GDM1 (cell line): ENCODE measurements at regions not wholly inside any gene's neighbourhood (a gene's known extent, or its start where the extent isn't known, plus 50 kb on each side); places are given as distances from the start of the nearest gene placed in this dataset.
"Not testable (repeated sequence)": the region's sequence is repeated elsewhere in the genome, so short reads cannot be mapped to it uniquely, and the experiment has no call there.

Experiments used
- DNase-seq: peaks from one replicate; lab custom pipeline; 2025; lab: John Stamatoyannopoulos, UW

DNA sequence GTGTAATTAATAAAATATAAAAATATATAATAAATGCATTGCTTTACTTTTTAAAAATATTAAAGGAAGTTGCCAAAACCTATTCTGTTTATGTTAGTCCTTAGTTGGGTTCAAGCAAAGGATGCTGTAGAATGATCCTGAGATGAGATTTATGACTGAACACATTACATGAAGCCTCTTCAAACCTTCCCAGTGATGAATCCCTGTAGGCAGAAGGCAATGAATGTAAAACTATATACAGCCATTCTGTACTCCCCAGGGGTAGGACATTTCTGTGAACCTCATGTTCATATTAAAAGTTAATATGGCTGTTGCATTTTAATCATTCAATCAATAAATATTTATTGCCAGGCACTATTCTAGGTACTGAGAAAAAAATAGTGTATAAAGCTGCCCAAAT is 166.0 kb downstream of the RFPL4B start:
- no peak for DNase-seq

DNA sequence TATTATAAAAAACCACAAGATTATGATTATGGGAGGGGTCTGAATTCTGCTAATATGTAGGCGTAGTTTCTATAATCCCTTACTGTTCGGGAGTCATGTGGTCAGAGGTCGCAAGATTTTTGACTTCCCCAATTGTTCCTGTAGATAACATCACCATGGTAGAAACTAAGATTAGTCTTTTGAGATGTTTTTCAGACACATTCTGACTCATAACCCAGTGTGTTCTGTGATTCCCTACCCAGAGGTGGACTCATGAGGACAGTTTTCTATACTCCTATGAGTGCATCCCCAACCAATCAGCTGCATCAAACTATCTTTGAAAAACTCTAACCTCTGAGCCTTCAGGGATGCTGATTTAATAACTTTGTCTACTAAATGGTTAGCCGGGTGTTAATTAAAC is 175.5 kb downstream of the RFPL4B start:
- DNase-seq, result no peak

DNA sequence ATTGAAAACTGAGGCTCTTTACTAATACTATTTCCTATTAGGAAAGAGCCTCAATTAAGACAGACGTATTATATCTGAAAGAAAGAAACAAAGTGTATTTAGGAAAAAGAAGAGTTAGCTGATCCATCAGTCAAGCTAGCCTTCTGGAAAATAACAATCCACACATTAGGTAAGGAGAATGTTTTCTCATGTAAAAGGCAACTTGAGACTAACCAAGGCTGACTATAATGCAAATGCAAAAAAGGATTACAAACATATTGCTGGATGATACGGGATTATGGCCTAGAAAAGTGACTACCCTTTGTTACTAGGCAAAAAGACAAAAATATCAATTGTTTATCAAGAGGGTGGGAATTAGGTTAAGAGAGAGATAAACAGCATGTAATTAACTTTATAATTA is 176.9 kb downstream of the RFPL4B start:
- no peak for DNase-seq

DNA sequence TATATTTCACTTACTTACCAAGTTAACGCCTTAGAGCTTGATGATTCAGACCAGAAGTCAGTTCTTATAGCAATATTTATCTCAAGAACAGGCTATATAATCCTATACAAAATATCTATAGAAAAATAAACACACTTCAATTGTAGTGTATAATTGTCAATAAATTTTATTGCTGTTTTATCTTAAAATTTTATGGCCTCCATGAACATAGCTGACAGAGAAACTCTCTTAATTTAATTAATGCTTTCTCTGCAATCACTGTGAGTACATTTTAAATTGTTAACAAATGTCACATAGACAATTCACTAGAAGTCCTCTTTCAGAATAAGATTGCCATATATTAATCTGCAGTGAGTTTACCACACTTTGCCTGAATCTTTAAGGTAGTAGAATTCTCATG is 178.6 kb downstream of the RFPL4B start:
- no peak for DNase-seq

DNA sequence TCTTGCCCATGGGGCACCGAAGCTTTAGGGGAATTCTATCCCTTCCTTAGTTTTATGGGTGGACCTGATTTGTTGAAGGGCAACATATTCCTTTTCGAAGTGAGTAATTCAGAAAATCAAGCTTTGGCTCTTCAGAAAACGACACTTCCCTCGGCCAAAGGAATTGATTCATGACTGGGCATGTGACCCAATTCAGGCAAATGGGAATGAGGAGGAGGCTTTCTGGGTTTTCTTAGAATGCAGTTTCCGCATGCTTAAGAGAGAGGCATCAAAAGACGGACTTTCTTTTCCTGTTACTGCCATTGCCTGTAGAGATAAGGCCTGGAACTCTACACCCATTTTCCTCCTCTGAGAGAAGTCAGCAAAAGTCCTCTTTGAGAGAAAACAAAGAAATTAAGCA is 179.5 kb downstream of the RFPL4B start:
- no peak for DNase-seq

DNA sequence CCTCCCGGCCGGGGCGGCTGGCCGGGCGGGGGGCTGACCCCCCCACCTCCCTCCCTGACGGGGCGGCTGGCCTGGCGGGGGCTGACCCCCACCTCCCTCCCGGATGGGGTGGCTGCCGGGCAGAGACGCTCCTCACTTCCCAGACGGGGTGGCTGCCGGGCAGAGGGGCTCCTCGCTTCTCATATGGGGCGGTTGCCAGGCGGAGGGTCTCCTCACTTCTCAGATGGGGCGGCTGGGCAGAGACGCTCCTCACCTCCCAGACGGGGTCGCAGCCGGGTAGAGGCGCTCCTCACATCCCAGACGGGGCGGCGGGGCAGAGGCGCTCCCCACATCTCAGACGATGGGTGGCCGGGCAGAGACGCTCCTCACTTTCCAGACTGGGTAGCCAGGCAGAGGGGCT is 181.2 kb downstream of the RFPL4B start:
- not testable (repeated sequence) for DNase-seq

DNA sequence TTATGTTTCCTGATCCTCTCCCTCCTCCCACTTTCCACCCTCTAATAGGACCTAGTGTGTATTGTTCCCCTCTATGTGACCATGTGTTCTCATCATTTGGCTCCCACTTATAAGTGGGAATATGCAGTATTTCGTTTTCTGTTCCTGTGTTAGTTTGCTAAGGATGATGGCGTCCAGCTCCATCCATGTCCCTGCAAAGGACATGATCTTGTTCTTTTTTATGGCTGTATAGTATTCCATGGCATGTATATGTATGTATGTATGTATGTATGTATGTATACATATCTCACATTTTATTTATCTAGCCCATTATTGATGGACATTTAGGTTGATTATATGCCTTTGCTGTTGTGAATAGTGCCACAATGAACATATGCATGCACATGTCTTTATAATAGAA is 188.7 kb downstream of the RFPL4B start:
- no peak for DNase-seq

DNA sequence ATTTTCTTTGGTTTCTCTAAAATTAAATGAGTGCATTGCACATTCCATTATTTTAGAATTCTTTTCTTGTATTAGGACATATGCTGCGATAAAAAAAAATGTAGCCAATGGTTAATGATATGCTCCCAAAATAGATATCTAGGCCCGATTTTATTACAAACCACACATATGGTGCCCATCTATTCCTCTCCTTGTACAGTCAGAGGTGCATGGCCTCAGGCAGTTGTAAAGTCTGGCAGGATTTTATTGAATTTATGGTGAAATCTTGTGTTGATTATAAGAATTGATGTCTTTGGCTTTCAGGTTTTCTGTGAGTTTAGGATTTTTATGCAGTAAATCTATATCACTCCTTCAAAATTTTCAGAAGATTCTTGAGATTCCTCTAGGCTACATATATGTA is 192.2 kb downstream of the RFPL4B start:
- no peak for DNase-seq

DNA sequence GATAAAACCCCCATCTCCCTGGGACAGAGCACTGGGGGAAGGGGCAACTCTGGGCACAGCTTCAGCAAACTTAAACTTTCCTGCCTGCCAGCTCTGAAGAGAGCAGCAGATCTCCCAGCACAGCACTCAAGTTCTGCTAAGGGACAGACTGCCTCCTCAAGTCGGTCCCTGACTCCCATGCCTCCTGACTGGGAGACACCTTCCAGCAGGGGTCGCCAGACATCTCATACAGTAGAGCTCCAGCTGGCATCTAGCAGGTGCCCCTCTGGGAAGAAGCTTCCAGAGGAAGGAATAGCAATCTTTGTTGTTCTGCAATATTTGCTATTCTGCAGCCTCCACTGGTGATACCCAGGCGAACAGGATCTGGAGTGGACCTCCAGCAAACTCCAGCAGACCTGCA is 194.7 kb downstream of the RFPL4B start:
- DNase-seq, result not testable (repeated sequence)

DNA sequence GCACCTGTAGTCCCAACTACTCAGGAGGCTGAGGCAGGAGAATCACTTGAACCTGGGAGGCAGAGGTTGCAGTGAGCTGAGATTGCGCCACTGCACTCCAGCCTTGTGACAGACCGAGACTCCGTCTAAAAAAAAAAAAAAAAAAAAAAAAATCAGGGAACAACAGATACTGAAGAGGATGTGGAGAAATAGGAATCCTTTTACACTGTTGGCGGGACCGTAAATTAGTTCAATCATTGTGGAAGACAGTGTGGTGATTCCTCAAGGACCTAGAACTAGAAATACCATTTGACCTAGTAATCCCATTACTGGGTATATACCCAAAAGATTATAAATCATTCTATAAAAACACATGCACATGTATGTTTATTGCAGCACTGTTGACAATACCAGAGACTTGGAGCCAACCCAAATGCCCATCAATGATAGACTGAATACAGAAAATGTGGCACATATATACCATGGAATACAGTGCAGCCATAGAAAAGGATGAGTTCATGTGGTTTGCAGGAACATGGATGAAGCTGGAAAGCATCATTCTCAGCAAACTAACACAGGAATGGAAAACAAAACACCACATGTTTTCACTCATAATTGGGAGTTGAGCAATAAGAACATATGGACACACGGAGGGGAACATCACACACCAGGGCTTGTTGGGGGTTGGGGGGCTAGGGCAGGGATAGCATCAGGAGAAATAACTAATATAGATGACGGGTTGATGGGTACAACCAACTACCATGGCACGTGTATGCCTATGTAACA is 200.4 kb downstream of the RFPL4B start:
- DNase-seq, result not testable (repeated sequence)

DNA sequence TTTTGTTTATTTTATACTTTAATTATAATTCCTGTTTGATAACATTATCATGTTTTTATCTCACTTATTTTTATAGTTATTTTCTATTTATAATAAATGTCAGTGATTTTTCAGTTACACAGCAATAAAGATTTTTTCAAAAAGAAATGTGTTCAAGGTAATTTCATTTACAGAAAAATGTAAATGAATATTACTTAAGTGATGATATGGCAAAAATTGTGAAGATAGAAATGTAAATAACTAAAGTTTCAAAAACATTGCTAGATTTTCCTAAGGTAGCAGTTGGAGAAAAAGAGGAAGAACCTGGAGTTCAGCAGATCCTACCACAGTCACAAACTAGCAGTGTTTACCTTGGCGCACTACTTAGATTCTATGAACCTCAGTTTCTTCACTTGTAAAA is 202.6 kb downstream of the RFPL4B start:
- no peak for DNase-seq

DNA sequence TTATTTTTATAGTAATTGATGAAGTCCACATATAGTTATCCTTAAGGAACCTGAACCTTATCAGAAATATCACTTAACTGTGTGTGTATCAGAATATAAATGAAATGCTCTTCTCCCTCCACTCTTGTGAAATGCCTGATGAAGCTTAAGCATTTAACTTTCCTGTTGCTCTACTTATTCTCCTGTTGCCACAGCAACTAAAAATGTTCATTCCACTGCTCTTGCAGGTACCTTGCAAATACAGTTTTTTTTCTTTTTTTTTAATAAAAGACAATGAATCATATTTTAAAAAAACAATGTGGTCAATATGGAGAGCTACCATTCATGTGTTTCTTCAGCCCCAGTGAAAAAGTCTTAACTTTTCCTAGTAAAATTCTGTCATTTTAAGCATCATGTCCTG is 210.3 kb downstream of the RFPL4B start:
- DNase-seq, result no peak

DNA sequence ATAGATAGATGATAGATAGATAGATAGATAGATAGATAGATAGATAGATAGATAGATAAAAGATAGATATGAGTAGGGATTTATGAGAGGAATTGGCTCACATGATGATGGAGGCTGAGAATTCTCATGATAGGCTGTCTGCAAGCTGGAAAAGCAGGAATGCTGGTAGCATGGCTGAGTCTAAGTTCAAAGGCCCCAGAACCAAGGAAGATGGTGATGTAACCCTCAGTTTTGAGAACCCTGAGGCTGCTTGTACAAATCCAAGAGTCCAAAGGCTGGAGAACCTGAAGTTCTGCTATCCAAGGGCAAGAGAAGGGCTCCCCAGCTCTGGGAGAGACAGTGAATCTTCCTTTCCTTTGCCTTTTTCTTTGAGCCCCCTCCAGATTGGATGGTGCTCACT is 210.8 kb downstream of the RFPL4B start:
- no peak for DNase-seq

DNA sequence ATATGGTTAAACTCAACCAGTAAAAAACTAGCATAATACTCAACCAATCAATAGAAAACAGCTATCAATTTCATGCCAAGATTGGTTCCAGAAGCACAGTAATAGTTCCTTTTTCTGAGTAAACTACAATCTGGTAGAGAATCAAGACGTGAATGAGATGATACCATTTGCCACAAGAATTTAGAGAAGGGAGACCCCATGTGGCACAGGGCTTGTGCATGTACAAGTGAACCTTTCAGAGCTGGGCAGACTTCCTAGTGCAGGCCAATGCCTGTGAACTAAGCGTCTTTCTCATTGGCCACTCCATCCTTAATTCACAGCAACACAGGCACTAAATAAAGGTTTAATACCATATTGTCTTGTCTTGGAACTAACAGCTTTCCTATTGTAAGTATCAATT is 213.5 kb downstream of the RFPL4B start:
- DNase-seq, result no peak

DNA sequence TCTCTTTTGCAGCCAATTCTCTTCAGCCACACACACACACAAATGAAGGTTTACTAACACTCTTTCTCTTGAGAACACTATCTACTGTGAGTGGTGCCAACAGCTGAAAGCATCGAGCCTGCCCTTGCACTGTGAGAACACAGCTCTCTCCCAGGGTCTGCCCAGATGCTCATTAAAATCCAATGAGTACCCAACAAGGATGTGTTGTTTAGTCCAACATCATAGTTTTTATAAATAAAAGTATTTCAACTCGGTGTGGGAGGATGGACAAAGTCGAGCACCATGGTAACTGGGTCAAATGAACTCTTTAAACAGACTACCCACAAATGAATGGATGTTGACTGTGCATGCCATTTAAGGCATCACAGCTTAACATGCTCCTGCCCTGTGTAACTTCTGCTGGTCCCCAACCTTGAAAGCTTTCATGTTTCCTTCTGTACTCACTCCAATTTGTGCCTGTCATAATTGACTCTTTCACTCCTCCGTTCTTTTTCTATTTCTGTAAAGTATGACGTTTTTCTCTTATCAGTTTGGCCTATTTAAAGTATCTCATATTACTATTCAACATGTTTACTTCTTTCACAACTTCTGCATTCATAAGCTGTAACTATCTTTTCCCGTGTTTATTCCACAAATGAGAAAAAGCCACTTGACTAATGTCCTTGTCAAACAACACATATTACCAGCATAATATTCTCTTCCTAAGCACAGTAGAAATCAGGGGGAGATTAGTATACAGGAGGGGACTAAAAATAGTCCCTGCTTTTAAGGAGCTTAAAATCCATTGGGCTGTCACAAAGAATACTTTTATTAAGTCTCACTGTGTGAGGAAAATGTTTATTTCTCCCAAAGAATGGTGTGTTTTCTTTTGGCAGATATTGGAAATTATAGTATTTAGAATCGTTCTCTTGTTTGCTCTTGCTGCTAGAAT is 215.4 kb downstream of the RFPL4B start:
- no peak for DNase-seq

DNA sequence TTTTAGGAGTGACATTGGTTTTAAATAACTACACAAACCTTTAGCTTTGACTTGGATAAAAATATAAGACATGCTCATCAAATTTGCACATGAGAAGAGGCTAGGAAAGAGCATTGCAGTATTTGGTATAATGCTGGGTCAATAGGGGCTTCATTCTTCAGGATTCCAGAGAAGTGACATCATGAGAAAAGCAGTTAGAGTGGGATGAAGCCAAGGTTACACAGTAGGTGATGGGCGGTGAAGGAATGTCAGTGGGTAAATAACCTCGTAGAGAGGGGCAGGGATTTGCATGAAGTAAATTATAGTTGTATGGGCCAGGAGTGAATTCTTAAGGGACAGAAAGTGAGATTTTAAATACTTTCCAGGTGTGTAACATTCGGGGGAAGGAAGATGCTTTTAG is 216.2 kb downstream of the RFPL4B start:
- no peak for DNase-seq

DNA sequence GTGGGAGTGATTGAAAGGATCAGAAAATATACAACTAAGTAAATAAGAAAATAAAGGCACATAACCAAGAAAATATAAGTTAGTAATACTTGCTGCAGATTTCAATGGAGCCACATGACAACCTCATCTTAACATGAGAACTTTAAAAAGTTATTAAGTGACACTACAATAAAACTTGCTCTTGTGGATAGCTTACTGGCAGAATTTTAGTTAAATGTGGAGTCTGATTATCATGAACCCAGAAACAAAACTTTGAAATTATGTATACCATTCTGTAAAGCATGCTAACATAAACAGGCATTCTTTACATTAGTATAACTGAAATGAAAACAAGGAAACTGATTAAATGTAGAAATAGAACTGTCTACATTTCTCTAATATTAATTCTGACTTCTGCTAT is 220.9 kb downstream of the RFPL4B start:
- DNase-seq, result no peak

DNA sequence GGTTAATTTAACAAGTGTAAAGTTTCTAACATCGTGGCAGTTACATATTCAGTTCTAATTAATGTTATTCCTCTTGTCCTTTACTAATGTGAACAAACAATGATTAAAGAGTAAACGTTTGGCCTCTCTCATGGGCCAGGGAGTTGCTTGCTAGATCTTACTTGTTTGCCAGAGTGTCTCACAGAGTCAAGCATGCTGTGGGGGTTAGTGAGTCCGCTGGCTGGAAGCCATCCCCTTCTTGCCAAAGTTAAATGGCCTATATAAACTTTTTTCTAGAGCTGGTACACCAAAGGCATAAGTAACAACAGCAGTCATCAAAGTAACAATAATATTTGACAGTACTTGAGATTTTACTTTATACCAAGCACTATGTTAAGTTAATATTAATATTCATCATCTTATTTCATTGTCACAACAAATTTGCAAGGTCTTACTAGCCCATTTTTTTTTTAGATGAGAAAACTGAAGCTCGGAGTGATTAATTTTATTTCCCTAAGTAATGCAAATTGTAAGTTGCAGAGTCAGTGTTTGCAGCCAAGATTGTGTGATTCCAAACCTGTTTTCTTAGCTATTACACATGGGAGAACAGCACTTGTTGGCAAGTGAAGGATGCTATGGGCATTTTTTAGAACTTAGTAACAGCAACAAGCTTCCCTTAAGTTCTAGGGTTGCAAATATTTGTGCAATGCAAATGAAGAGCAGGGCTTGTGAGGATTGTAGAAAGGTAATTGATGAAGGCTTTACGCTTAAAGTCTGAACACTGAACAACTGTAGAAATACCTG is 224.5 kb downstream of the RFPL4B start:
- no peak for DNase-seq

DNA sequence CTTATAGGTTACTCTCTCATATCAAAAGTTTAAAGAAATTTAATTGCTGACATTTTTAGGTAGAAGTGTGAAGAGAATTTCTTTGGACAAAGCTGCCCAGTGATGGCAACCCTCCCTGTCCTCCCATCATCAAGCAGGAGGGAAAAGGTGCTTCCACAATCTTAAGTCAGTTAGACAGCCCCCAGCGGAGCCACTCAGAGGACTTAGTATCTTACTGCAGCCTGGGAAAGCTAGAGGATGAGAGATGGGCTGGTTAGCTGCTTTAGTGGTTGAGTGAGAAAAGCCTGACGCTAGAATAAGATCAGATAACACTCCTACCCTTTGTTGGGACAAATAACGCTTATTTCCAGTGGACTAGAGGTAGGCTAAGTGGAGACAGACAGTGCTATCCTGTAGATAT is 227.1 kb downstream of the RFPL4B start:
- no peak for DNase-seq

DNA sequence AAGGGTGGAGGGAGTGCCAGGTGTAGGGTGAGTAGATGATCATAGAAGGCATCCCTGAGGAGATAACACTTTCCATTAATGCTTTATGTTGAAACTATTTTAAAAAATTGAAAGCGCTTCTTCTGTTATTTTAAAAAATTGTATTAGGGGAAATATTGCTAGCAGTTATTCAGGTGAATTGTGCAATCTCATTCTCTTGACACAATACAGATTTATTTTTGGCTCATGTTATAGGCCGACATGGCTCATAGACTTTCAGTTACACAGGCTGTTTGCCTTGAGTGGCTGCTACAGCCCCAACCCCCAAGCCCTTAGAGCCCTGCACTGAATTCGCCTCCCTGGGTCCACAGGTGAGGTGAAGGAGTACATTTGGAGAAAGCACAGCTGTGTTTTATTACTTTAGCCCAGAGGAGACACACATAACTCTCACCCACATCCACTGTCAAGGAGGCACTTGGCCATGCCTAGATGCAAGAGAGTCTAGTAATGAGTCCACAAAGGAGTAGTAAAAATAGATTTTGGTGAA is 228.2 kb downstream of the RFPL4B start:
- DNase-seq, result no peak

DNA sequence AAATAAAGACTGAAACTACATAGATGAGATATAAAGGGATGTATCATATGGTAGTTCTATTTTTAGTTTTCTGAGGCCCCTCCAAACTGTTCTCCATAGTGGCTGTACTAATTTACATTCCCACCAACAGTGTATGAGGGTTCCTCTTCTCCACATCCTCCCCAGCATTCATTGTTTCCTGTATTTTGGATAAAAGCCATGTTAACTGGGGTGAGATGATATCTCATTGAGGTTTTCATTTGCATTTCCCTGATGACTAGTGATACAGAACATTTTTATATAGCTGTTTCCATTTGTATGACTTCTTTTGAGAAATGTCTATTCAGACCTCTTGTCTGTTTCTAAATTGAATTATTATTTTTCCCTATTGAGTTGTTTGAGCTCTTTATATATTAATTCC is 229.3 kb downstream of the RFPL4B start:
- DNase-seq, result no peak

DNA sequence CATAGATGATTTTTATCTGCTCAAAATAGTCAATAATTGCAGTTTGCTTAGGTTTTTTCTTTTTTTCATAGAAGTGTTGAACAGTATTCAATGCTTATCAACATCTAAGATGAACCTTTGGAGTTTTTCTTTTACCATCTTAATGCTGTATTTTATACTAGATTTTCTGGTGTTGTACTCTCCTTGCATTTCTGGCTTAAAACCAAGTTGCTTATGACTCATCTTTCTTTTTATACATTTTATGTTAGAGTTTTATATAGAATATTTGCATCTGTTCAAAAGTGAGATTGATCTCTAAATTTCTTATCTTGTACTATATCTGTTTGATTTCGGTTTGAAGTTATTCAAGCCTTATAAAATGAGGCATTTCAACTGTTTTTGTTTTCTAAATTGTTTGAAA is 232.5 kb downstream of the RFPL4B start:
- no peak for DNase-seq
